LNCaP clone FGC (cell line): ENCODE measurements at regions not wholly inside any gene's neighbourhood (a gene's known extent, or its start where the extent isn't known, plus 50 kb on each side); places are given as distances from the start of the nearest gene placed in this dataset.

Source experiments
- DNase-seq: peaks from one replicate; pipeline ENCODE4 v3.0.0-alpha.2; 2011; ENCODE audit warnings: low read depth
- H3K4me3 ChIP-seq: 2 replicates; pipeline ENCODE4 v1.5.1; 2011; ENCODE audit warnings: mild to moderate bottlenecking, low read depth, low read length, control low read depth
- CTCF ChIP-seq: IDR thresholded peaks from 2 replicates; pipeline ENCODE4 v1.5.1; 2012; ENCODE audit warnings: mild to moderate bottlenecking; ENCODE audit not compliant: control insufficient read depth, insufficient read depth; ENCODE audit errors: extremely low read depth

GRCh38 chr22:44395118-44396005 lies 82.6 kb upstream of the SHISAL1 start:
- no peak overlapping the region for H3K4me3 ChIP-seq
- no peak for DNase-seq
- no peak for TF ChIP-seq CTCF

DNA sequence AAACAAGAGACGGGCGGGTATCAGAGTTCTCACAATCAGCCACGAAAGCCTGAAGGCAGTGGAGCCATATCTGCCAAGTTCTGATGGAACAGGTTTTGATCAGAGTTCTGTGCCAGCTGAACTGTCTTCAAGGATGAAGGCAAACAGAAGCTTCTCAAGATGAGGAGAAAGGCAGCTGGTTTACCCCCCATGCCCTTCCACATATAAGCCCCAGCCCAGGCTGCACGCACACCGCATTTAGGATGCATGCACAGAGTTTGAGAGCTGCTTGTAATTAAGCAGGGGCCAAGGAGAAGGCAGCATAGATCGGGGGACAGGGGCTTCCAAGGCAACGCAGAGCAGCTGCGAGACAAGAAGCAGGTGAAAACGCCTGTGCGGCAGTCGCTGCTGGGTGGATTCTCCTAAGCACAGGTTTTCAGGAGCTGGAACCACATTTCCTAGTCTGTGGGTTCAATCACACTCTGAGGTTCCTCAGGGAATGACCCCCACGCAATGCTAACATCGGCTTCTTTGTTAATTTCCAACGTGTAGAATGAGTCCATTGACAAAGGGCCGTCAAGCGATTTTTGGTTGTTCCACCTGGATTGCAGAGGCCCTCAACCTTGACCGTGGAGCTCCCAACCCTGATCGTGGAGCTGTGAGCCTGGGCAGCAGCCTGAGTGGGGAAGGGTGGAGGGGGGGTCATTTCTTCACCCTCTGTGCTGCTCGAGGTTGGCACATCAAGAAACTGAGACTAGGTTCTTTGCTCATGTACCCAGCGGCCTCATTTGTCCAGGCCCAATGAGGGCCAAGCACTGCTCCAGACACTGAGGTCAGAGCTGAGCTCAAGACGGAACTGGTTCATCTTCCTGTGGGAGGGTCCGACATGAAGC lies 81.7 kb upstream of the SHISAL1 start:
- H3K4me3 ChIP-seq: no peak overlapping the region
- TF ChIP-seq CTCF: no peak
- no peak for DNase-seq

DNA sequence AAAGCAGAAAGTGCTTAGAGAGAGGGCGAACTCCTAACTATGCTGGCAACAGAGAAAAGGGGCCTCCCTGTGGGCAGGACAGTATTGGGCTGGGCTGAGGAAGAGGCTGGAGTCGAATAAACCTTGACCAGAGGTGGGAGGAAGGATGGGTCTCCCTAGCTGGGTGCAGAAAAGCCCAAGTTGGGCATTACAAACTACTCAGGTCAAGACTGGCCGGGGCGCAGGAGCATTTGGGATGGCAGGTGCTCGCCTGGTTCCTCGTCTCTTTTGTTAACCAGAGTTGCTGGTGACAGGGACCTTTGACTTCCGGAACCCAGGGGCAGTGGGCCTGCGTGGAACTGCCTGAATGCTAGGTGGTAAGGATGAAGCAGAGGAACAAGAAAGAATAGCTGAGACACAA lies 80.3 kb upstream of the SHISAL1 start:
- H3K4me3 ChIP-seq: no peak overlapping the region
- no peak for TF ChIP-seq CTCF
- DNase-seq: no peak

DNA sequence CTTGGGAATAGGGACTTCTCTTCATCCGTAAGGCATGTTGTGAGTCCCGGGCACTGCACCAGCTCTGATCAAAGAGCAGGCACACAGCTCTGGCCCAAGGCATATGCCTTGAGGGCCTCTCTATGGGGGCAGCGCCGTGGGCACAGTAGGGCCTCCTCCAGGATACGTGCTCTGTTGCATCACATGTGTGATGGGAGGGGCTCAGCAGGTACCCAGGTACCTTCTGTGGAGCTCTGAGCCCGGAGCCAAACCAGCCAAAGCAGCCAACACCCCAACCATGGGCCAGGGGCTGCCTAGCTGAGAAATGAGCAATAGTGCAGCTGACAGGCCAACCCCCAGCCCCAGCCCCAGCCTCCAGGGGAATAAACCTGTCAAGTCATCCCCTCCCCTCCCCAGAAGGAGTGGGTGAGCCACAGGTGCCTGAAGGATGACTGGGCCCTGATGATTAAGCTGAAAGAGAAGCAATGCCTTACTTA lies 79.7 kb upstream of the SHISAL1 start:
- TF ChIP-seq CTCF: no peak
- no peak overlapping the region for H3K4me3 ChIP-seq
- no peak for DNase-seq

DNA sequence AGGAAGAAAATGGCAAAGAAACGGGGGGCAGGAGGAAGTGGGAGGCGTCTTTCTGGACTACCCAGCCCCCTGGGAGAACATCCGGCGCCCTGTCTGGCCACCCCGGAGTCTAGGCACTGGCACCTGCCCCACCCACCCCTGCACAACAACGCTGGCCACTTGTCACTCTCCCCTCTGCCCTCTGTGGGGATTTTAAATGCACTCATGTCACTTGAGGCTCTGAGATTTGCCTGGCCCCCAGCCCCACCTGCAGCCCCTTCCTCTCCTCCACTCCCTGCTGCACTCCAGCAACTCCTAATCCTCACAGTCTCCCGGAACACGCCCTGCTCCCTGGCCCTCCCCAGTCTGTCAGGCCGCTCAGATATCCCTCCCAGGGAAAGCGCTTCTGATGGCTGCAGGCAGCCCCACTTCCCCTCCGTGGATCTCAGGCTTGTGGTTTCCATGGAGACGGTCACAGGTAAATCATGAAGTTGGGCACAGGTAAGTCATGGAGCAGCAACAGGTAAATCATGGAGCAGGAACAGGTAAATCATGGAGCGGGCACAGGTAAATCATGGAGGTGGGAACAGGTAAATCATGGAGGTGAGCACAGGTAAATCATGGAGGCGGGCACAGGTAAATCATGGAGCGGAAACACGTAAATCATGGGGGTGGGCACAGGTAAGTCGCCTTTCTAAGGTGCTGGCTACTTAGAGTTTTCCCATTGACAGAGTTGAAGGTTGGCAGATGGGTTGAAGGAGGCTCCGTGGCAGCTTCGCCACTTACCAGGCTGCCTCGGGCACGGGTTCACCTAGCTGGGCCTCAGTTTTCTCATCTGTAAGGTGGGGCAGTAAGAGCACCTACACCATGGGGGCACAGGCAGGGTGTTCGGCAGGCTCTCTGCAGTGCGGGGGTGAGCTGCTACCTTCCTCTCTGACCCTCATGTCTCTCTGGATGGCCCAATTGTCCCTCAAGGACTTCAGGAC lies 79.0 kb upstream of the SHISAL1 start:
- H3K4me3 ChIP-seq: no peak overlapping the region
- TF ChIP-seq CTCF: no peak
- DNase-seq: no peak

GRCh38 chr22:44391015-44391414 lies 78.3 kb upstream of the SHISAL1 start:
- H3K4me3 ChIP-seq: no peak overlapping the region
- TF ChIP-seq CTCF: no peak
- DNase-seq: no peak
